SK-N-SH treated with all-trans-retinoic acid at 6 μM for 48 hours (cell line): ENCODE measurements at regions not wholly inside any gene's neighbourhood (a gene's known extent, or its start where the extent isn't known, plus 50 kb on each side); places are given as distances from the start of the nearest gene placed in this dataset.
A peak's percentile ranks its signal among the peaks of the same experiment; 100 is the strongest.

ENCODE experiments used
- ATAC-seq: fragments of 200-7000 bp; cut with Tn5 transposase; 3 replicates; pipeline ENCODE4 v1.9.1; 2020; ENCODE audit warnings: mild to moderate bottlenecking, moderate library complexity
- ARNTL ChIP-seq: fragments of 450-650 bp; formaldehyde crosslinking; IDR thresholded peaks from 2 replicates; pipeline ENCODE4 v1.5.0; 2020; ENCODE audit warnings: low read depth, mild to moderate bottlenecking, moderate library complexity, borderline replicate concordance
- BACH2 ChIP-seq: fragments of 250-450 bp; sonication (Bioruptor Pico); IDR thresholded peaks from 2 replicates; pipeline ENCODE4 v1.9.0; 2021; ENCODE audit warnings: mild to moderate bottlenecking, borderline replicate concordance
- CREB5 ChIP-seq: fragments of 250-450 bp; sonication (Bioruptor Pico); IDR thresholded peaks from 2 replicates; pipeline ENCODE4 v1.5.1; 2020; ENCODE audit warnings: low read depth, mild to moderate bottlenecking, moderate library complexity
- CSDC2 ChIP-seq: fragments of 250-450 bp; sonication (Bioruptor Pico); IDR thresholded peaks from 2 replicates; pipeline ENCODE4 v1.5.0; 2020; ENCODE audit warnings: mild to moderate bottlenecking, moderate library complexity
- CSRNP3 ChIP-seq: fragments of 250-450 bp; sonication (Bioruptor Pico); IDR thresholded peaks from 2 replicates; pipeline ENCODE4 v1.5.1; 2021; ENCODE audit warnings: mild to moderate bottlenecking, moderate library complexity
- ESRRG ChIP-seq: fragments of 250-450 bp; sonication (Bioruptor Pico); IDR thresholded peaks from 2 replicates; pipeline ENCODE4 v1.6.1; 2021; ENCODE audit warnings: mild to moderate bottlenecking
- ISL1 ChIP-seq: fragments of 250-450 bp; sonication (Bioruptor Pico); IDR thresholded peaks from 2 replicates; pipeline ENCODE4 v2.1.2; 2022; ENCODE audit warnings: mild to moderate bottlenecking, moderate library complexity
- OSR1 ChIP-seq: fragments of 250-450 bp; sonication (Bioruptor Pico); IDR thresholded peaks from 2 replicates; pipeline ENCODE4 v1.8.0; 2022; ENCODE audit warnings: moderate library complexity, mild to moderate bottlenecking, inconsistent platforms
- PPARA ChIP-seq: fragments of 250-450 bp; sonication (Bioruptor Pico); IDR thresholded peaks from 2 replicates; pipeline ENCODE4 v1.5.0; 2020; ENCODE audit warnings: mild to moderate bottlenecking, borderline replicate concordance
- RARB ChIP-seq: fragments of 250-450 bp; sonication (Bioruptor Pico); IDR thresholded peaks from 2 replicates; pipeline ENCODE4 v1.8.0; 2021; ENCODE audit warnings: mild to moderate bottlenecking, moderate library complexity
- SNAI2 ChIP-seq: fragments of 250-450 bp; sonication (Bioruptor Pico); IDR thresholded peaks from 2 replicates; pipeline ENCODE4 v1.5.0; 2020; ENCODE audit warnings: mild to moderate bottlenecking, moderate library complexity
- TCF4 ChIP-seq: fragments of 250-450 bp; sonication (Bioruptor Pico); IDR thresholded peaks from 2 replicates; pipeline ENCODE4 v1.8.0; 2021; ENCODE audit warnings: mild to moderate bottlenecking, moderate library complexity, borderline replicate concordance
- ZFP3 ChIP-seq: fragments of 250-450 bp; sonication (Bioruptor Pico); IDR thresholded peaks from 2 replicates; pipeline ENCODE4 v1.5.0; 2020; ENCODE audit warnings: mild to moderate bottlenecking, moderate library complexity
- ZFP30 ChIP-seq: fragments of 450-650 bp; formaldehyde crosslinking; IDR thresholded peaks from 2 replicates; pipeline ENCODE4 v1.5.0; 2022; ENCODE audit warnings: mild to moderate bottlenecking, moderate library complexity
- ZNF565 ChIP-seq: fragments of 450-650 bp; formaldehyde crosslinking; conservative IDR thresholded peaks from 2 replicates; pipeline ENCODE4 v1.5.0; 2020; ENCODE audit warnings: low read depth, mild to moderate bottlenecking, moderate library complexity
- ZNF70 ChIP-seq: fragments of 450-650 bp; formaldehyde crosslinking; IDR thresholded peaks from 2 replicates; pipeline ENCODE4 v1.5.0; 2020; ENCODE audit warnings: mild to moderate bottlenecking, moderate library complexity
- ZNF8 ChIP-seq: fragments of 450-650 bp; formaldehyde crosslinking; IDR thresholded peaks from 2 replicates; pipeline ENCODE4 v1.5.0; 2020; ENCODE audit warnings: mild to moderate bottlenecking, moderate library complexity
- TF ChIP-seq, protein P1 (sequence below): fragments of 250-450 bp; sonication (Bioruptor Pico); IDR thresholded peaks from 2 replicates; pipeline ENCODE4 v1.5.0; 2020; ENCODE audit warnings: mild to moderate bottlenecking, moderate library complexity
- TF ChIP-seq, protein P2 (sequence below): fragments of 250-450 bp; sonication (Bioruptor Pico); IDR thresholded peaks from 2 replicates; pipeline ENCODE4 v1.8.0; 2020; ENCODE audit warnings: mild to moderate bottlenecking, moderate library complexity, borderline replicate concordance
- TF ChIP-seq, protein P3 (sequence below): fragments of 250-450 bp; sonication (Bioruptor Pico); IDR thresholded peaks from 2 replicates; pipeline ENCODE4 v1.8.0; 2021; ENCODE audit warnings: low read depth, mild to moderate bottlenecking, moderate library complexity, borderline replicate concordance

GRCh38 chr12:82300611-82301010 is 57.6 kb downstream of the CCDC59 start:
- no peak for TF ChIP-seq ESRRG (CRISPR knock-in tag)
- TF ChIP-seq, protein P1, sequence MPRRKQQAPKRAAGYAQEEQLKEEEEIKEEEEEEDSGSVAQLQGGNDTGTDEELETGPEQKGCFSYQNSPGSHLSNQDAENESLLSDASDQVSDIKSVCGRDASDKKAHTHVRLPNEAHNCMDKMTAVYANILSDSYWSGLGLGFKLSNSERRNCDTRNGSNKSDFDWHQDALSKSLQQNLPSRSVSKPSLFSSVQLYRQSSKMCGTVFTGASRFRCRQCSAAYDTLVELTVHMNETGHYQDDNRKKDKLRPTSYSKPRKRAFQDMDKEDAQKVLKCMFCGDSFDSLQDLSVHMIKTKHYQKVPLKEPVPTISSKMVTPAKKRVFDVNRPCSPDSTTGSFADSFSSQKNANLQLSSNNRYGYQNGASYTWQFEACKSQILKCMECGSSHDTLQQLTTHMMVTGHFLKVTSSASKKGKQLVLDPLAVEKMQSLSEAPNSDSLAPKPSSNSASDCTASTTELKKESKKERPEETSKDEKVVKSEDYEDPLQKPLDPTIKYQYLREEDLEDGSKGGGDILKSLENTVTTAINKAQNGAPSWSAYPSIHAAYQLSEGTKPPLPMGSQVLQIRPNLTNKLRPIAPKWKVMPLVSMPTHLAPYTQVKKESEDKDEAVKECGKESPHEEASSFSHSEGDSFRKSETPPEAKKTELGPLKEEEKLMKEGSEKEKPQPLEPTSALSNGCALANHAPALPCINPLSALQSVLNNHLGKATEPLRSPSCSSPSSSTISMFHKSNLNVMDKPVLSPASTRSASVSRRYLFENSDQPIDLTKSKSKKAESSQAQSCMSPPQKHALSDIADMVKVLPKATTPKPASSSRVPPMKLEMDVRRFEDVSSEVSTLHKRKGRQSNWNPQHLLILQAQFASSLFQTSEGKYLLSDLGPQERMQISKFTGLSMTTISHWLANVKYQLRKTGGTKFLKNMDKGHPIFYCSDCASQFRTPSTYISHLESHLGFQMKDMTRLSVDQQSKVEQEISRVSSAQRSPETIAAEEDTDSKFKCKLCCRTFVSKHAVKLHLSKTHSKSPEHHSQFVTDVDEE = 0 out of 2 replicates have a peak, but pooled peaks have one; percentile 45
- TF ChIP-seq ZNF565 (CRISPR knock-in tag) = no peak
- TF ChIP-seq, protein P2, sequence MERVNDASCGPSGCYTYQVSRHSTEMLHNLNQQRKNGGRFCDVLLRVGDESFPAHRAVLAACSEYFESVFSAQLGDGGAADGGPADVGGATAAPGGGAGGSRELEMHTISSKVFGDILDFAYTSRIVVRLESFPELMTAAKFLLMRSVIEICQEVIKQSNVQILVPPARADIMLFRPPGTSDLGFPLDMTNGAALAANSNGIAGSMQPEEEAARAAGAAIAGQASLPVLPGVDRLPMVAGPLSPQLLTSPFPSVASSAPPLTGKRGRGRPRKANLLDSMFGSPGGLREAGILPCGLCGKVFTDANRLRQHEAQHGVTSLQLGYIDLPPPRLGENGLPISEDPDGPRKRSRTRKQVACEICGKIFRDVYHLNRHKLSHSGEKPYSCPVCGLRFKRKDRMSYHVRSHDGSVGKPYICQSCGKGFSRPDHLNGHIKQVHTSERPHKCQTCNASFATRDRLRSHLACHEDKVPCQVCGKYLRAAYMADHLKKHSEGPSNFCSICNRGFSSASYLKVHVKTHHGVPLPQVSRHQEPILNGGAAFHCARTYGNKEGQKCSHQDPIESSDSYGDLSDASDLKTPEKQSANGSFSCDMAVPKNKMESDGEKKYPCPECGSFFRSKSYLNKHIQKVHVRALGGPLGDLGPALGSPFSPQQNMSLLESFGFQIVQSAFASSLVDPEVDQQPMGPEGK (CRISPR knock-in tag) = no peak
- TF ChIP-seq TCF4 (CRISPR knock-in tag) = no peak; the same call in 1 of the 2 replicates
- TF ChIP-seq OSR1 (CRISPR knock-in tag) = no peak
- TF ChIP-seq ISL1 (CRISPR knock-in tag) = peak; percentile 41
- TF ChIP-seq ARNTL (CRISPR knock-in tag) = no peak
- no peak for ATAC-seq

GRCh38 chr12:82299319-82300025 is 58.7 kb downstream of the CCDC59 start:
- TF ChIP-seq CREB5 (CRISPR knock-in tag) (no peak), ISL1 (CRISPR knock-in tag) (no peak), ZFP30 (no peak), SNAI2 (CRISPR knock-in tag) (no peak), ESRRG (CRISPR knock-in tag) (no peak), ZFP3 (CRISPR knock-in tag) (no peak), CSRNP3 (CRISPR knock-in tag) (no peak), ZNF70 (CRISPR knock-in tag) (no peak), BACH2 (CRISPR knock-in tag) (no peak), RARB (CRISPR knock-in tag) (no peak), ZNF565 (CRISPR knock-in tag) (no peak), ARNTL (CRISPR knock-in tag) (no peak), ZNF8 (CRISPR knock-in tag) (no peak), PPARA (CRISPR knock-in tag) (no peak), OSR1 (CRISPR knock-in tag) (no peak), CSDC2 (CRISPR knock-in tag) (no peak)
- TF ChIP-seq, protein P2 (CRISPR knock-in tag) = no peak
- TF ChIP-seq, protein P1 = no peak
- TF ChIP-seq, protein P3, sequence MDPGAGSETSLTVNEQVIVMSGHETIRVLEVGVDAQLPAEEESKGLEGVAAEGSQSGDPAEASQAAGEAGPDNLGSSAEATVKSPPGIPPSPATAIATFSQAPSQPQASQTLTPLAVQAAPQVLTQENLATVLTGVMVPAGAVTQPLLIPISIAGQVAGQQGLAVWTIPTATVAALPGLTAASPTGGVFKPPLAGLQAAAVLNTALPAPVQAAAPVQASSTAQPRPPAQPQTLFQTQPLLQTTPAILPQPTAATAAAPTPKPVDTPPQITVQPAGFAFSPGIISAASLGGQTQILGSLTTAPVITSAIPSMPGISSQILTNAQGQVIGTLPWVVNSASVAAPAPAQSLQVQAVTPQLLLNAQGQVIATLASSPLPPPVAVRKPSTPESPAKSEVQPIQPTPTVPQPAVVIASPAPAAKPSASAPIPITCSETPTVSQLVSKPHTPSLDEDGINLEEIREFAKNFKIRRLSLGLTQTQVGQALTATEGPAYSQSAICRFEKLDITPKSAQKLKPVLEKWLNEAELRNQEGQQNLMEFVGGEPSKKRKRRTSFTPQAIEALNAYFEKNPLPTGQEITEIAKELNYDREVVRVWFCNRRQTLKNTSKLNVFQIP (CRISPR knock-in tag) = no peak
- ATAC-seq = no peak
